ENCODE measurements at regions not wholly inside any gene's neighbourhood (a gene's known extent, or its start where the extent isn't known, plus 50 kb on each side); places are given as distances from the start of the nearest gene placed in this dataset.
A peak's percentile ranks its signal among the peaks of the same experiment; 100 is the strongest.
"Not testable (repeated sequence)": the region's sequence is repeated elsewhere in the genome, so short reads cannot be mapped to it uniquely, and the experiment has no call there.

DNA sequence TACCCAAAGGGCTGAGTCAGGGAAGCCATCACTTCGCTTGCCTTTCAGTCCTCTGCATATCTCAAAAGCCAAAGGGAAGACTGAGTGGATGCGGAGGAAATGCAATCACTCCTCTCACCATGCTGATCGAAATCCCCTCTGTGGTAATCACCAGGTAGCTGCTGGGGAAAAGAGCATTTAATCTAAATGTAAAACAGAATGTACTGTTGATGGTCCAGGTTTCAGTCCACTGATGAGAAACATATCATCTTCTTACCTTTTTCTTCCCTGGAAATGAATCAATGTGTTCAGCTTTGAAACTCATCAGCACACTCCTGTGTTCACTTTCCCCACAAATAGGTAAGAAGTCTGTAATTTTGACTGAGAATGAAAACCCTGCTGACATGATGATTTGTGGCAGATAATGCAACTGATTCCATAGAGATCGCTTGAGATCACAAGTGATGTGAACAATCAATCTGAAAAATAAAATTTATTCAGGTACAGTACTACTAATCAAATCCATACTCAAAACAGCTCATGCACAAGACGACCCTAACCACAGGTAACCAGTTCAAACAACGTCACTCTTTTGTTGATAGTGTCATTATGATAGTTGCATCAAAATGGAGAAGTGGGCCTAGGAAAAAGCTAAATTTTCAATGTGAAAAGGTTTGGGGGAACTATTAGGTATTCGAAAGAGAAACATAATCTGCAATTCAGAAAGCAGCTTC lies 454.0 kb upstream of the RGMB start:
- Mint-ChIP-seq H3K27me3 (ENCODE audit: low read depth, unreplicated experiment) (no peaks in the 10 kb centered on the region), H3K4me1 (ENCODE audit: low read depth, unreplicated experiment) (peaks cover 14% of the 10 kb centered on the region), H3K27ac (ENCODE audit: unreplicated experiment) (no peak overlapping the region), H3K9me3 (ENCODE audit: unreplicated experiment) (no peaks in the 10 kb centered on the region), H3K4me3 (ENCODE audit: unreplicated experiment) (no peak overlapping the region), H3K36me3 (ENCODE audit: low read depth, unreplicated experiment) (no peaks in the 10 kb centered on the region)
- Histone ChIP-seq H3K4me1 (ENCODE audit: insufficient read depth, low read length) (peaks cover 5% of the 10 kb centered on the region), H3K27me3 (ENCODE audit: insufficient read depth, low read length) (no peaks in the 10 kb centered on the region), H3K36me3 (ENCODE audit: insufficient read depth, low read length) (no peaks in the 10 kb centered on the region), H2AFZ (ENCODE audit: low read depth, low read length) (no peak overlapping the region), H3K4me2 (ENCODE audit: low read length) (no peak overlapping the region), H3K4me3 (ENCODE audit: insufficient read depth, low read depth, low read length) (no peak overlapping the region), H3K79me2 (ENCODE audit: insufficient read depth, low read length) (no peaks in the 10 kb centered on the region), H3K27ac (ENCODE audit: low read depth, low read length) (no peak overlapping the region), H3K9ac (ENCODE audit: low read length) (no peak overlapping the region), H4K20me1 (ENCODE audit: insufficient read depth, low read length) (no peaks in the 10 kb centered on the region), H3K9me3 (ENCODE audit: insufficient read depth, low read depth, low read length) (no peaks in the 10 kb centered on the region)
- no peak for TF ChIP-seq EZH2 (IDR thresholded peaks at IDR 0.05; ENCODE audit: insufficient read depth, low read length)
- TF ChIP-seq, protein P1, sequence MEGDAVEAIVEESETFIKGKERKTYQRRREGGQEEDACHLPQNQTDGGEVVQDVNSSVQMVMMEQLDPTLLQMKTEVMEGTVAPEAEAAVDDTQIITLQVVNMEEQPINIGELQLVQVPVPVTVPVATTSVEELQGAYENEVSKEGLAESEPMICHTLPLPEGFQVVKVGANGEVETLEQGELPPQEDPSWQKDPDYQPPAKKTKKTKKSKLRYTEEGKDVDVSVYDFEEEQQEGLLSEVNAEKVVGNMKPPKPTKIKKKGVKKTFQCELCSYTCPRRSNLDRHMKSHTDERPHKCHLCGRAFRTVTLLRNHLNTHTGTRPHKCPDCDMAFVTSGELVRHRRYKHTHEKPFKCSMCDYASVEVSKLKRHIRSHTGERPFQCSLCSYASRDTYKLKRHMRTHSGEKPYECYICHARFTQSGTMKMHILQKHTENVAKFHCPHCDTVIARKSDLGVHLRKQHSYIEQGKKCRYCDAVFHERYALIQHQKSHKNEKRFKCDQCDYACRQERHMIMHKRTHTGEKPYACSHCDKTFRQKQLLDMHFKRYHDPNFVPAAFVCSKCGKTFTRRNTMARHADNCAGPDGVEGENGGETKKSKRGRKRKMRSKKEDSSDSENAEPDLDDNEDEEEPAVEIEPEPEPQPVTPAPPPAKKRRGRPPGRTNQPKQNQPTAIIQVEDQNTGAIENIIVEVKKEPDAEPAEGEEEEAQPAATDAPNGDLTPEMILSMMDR (IDR thresholded peaks at IDR 0.05; ENCODE audit: insufficient read depth, low read depth, low read length), result no peak
- DNase-seq (ENCODE audit: low read depth), result no peak
- FAIRE-seq, result no peak

GRCh38 chr5:98320343-98320742 lies 453.1 kb upstream of the RGMB start:
- H3K9me3 Mint-ChIP-seq (ENCODE audit: unreplicated experiment), result no peaks in the 10 kb centered on the region
- H3K27ac ChIP-seq (ENCODE audit: low read depth, low read length), result no peak overlapping the region
- no peaks in the 10 kb centered on the region for H3K36me3 ChIP-seq (ENCODE audit: insufficient read depth, low read length)
- no peaks in the 10 kb centered on the region for H3K79me2 ChIP-seq (ENCODE audit: insufficient read depth, low read length)
- TF ChIP-seq EZH2 (IDR thresholded peaks at IDR 0.05; ENCODE audit: insufficient read depth, low read length), result no peak
- TF ChIP-seq, protein P1 (IDR thresholded peaks at IDR 0.05; ENCODE audit: insufficient read depth, low read depth, low read length), result no peak
- no peaks in the 10 kb centered on the region for H3K27me3 Mint-ChIP-seq (ENCODE audit: low read depth, unreplicated experiment)
- peak overlapping the region; percentile 46 for H2AFZ ChIP-seq (ENCODE audit: low read depth, low read length)
- H3K4me2 ChIP-seq (ENCODE audit: low read length), result no peak overlapping the region
- H3K27me3 ChIP-seq (ENCODE audit: insufficient read depth, low read length), result no peaks in the 10 kb centered on the region
- H3K27ac Mint-ChIP-seq (ENCODE audit: unreplicated experiment), result peak overlapping the region; percentile 5
- H4K20me1 ChIP-seq (ENCODE audit: insufficient read depth, low read length), result no peaks in the 10 kb centered on the region
- H3K4me1 ChIP-seq (ENCODE audit: insufficient read depth, low read length), result no peaks in the 10 kb centered on the region
- no peak overlapping the region for H3K4me3 ChIP-seq (ENCODE audit: insufficient read depth, low read depth, low read length)
- DNase-seq (ENCODE audit: low read depth) (no peak), FAIRE-seq (peak; percentile 34)
- H3K4me1 Mint-ChIP-seq (ENCODE audit: low read depth, unreplicated experiment), result peaks cover 7% of the 10 kb centered on the region
- no peak overlapping the region for H3K9ac ChIP-seq (ENCODE audit: low read length)
- H3K9me3 ChIP-seq (ENCODE audit: insufficient read depth, low read depth, low read length), result no peaks in the 10 kb centered on the region
- H3K4me3 Mint-ChIP-seq (ENCODE audit: unreplicated experiment), result no peak overlapping the region
- no peaks in the 10 kb centered on the region for H3K36me3 Mint-ChIP-seq (ENCODE audit: low read depth, unreplicated experiment)

DNA sequence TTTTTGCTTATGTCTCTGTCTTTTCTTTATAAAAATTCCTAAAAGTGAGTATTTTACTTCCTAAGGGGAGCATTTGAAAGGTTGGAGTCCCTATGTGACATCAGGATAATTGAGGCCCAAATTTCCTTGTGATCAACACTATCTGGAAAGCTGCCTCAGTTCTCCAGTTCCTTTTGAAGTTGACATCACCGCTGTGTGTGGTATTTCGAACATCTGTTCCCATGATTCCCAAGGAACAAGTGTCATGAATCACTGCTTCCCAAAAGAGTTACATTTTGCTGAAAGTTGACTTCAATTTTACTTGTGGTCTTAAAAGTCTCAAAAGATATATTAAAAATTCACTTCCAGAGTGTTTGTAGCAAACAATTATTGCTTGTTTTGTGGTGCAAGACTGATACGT lies 452.1 kb upstream of the RGMB start:
- Mint-ChIP-seq H3K4me3 (ENCODE audit: unreplicated experiment) (no peak overlapping the region), H3K36me3 (ENCODE audit: low read depth, unreplicated experiment) (no peaks in the 10 kb centered on the region), H3K27ac (ENCODE audit: unreplicated experiment) (no peak overlapping the region), H3K9me3 (ENCODE audit: unreplicated experiment) (no peaks in the 10 kb centered on the region), H3K4me1 (ENCODE audit: low read depth, unreplicated experiment) (peaks cover 5% of the 10 kb centered on the region), H3K27me3 (ENCODE audit: low read depth, unreplicated experiment) (no peaks in the 10 kb centered on the region)
- Histone ChIP-seq H3K27ac (ENCODE audit: low read depth, low read length) (no peak overlapping the region), H3K9me3 (ENCODE audit: insufficient read depth, low read depth, low read length) (no peaks in the 10 kb centered on the region), H3K4me2 (ENCODE audit: low read length) (no peak overlapping the region), H3K27me3 (ENCODE audit: insufficient read depth, low read length) (no peaks in the 10 kb centered on the region), H3K4me1 (ENCODE audit: insufficient read depth, low read length) (no peaks in the 10 kb centered on the region), H3K79me2 (ENCODE audit: insufficient read depth, low read length) (no peaks in the 10 kb centered on the region), H3K36me3 (ENCODE audit: insufficient read depth, low read length) (no peaks in the 10 kb centered on the region), H4K20me1 (ENCODE audit: insufficient read depth, low read length) (no peaks in the 10 kb centered on the region), H3K4me3 (ENCODE audit: insufficient read depth, low read depth, low read length) (no peak overlapping the region), H3K9ac (ENCODE audit: low read length) (no peak overlapping the region), H2AFZ (ENCODE audit: low read depth, low read length) (no peak overlapping the region)
- no peak for TF ChIP-seq EZH2 (IDR thresholded peaks at IDR 0.05; ENCODE audit: insufficient read depth, low read length)
- TF ChIP-seq, protein P1 (IDR thresholded peaks at IDR 0.05; ENCODE audit: insufficient read depth, low read depth, low read length), result no peak
- FAIRE-seq, result no peak
- no peak for DNase-seq (ENCODE audit: low read depth)

- not testable (repeated sequence) for H4K20me1 ChIP-seq (ENCODE audit: insufficient read depth, low read length); H3K4me1 Mint-ChIP-seq (ENCODE audit: low read depth, unreplicated experiment); H3K27me3 ChIP-seq (ENCODE audit: insufficient read depth, low read length); H3K27me3 Mint-ChIP-seq (ENCODE audit: low read depth, unreplicated experiment); H3K9me3 Mint-ChIP-seq (ENCODE audit: unreplicated experiment); H2AFZ ChIP-seq (ENCODE audit: low read depth, low read length); H3K4me1 ChIP-seq (ENCODE audit: insufficient read depth, low read length); H3K79me2 ChIP-seq (ENCODE audit: insufficient read depth, low read length); DNase-seq (ENCODE audit: low read depth); H3K4me3 ChIP-seq (ENCODE audit: insufficient read depth, low read depth, low read length); H3K4me3 Mint-ChIP-seq (ENCODE audit: unreplicated experiment); H3K4me2 ChIP-seq (ENCODE audit: low read length); H3K27ac Mint-ChIP-seq (ENCODE audit: unreplicated experiment); H3K36me3 ChIP-seq (ENCODE audit: insufficient read depth, low read length); H3K9ac ChIP-seq (ENCODE audit: low read length); H3K36me3 Mint-ChIP-seq (ENCODE audit: low read depth, unreplicated experiment); H3K27ac ChIP-seq (ENCODE audit: low read depth, low read length); FAIRE-seq; H3K9me3 ChIP-seq (ENCODE audit: insufficient read depth, low read depth, low read length)
Observed at GRCh38 chr5:98325187-98325586, 448.3 kb upstream of the RGMB start.
